GM18868 (cell line): ENCODE measurements at regions not wholly inside any gene's neighbourhood (a gene's known extent, or its start where the extent isn't known, plus 50 kb on each side); places are given as distances from the start of the nearest gene placed in this dataset.

ENCODE experiments used
- ATAC-seq: cut with Tn5 transposase; IDR thresholded peaks from one replicate; pipeline ENCODE4 v1.9.1; 2021; ENCODE audit warnings: mild to moderate bottlenecking, moderate library complexity; ENCODE audit not compliant: unreplicated experiment

GRCh38 chr14:85241022-85241855 lies 288.7 kb upstream of the FLRT2 start:
- ATAC-seq, result no peak

GRCh38 chr14:85242666-85243065 lies 287.3 kb upstream of the FLRT2 start:
- ATAC-seq, result no peak

- no peak for ATAC-seq
Observed at GRCh38 chr14:85243321-85243720, 286.6 kb upstream of the FLRT2 start.

- ATAC-seq, result no peak
Observed at GRCh38 chr14:85247071-85247470, 282.9 kb upstream of the FLRT2 start.

GRCh38 chr14:85248881-85249635 lies 280.9 kb upstream of the FLRT2 start:
- no peak for ATAC-seq

- no peak for ATAC-seq
Observed at GRCh38 chr14:85250414-85251189, 279.3 kb upstream of the FLRT2 start.

GRCh38 chr14:85252011-85252410 lies 277.9 kb upstream of the FLRT2 start:
- ATAC-seq, result no peak

GRCh38 chr14:85254711-85255110 lies 275.2 kb upstream of the FLRT2 start:
- ATAC-seq, result no peak

- ATAC-seq, result no peak
Observed at GRCh38 chr14:85257287-85257686, 272.7 kb upstream of the FLRT2 start.

- no peak for ATAC-seq
Observed at GRCh38 chr14:85263916-85264675, 265.8 kb upstream of the FLRT2 start.

GRCh38 chr14:85273099-85273677 lies 256.8 kb upstream of the FLRT2 start:
- no peak for ATAC-seq

GRCh38 chr14:85273952-85274351 lies 256.0 kb upstream of the FLRT2 start:
- ATAC-seq, result no peak

GRCh38 chr14:85276161-85276978 lies 253.6 kb upstream of the FLRT2 start:
- no peak for ATAC-seq

GRCh38 chr14:85276979-85277228 lies 253.0 kb upstream of the FLRT2 start:
- no peak for ATAC-seq

- no peak for ATAC-seq
Observed at GRCh38 chr14:85279407-85279806, 250.5 kb upstream of the FLRT2 start.

- no peak for ATAC-seq
Observed at GRCh38 chr14:85280074-85280473, 249.9 kb upstream of the FLRT2 start.

GRCh38 chr14:85281921-85282320 lies 248.0 kb upstream of the FLRT2 start:
- no peak for ATAC-seq

GRCh38 chr14:85288041-85288440 lies 241.9 kb upstream of the FLRT2 start:
- no peak for ATAC-seq

- ATAC-seq, result no peak
Observed at GRCh38 chr14:85291731-85292130, 238.2 kb upstream of the FLRT2 start.
